ENCODE measurements at regions not wholly inside any gene's neighbourhood (a gene's known extent, or its start where the extent isn't known, plus 50 kb on each side); places are given as distances from the start of the nearest gene placed in this dataset.

- no peak for ATAC-seq (ENCODE audit: low FRiP score)
- WGBS, 2 donors, result 73 to 74% methylated on average over 4 of the region's 4 CpGs
Measured at GRCh38 chr12:16685107-16685506, 79.1 kb upstream of the LMO3 start.

GRCh38 chr12:16681196-16681595 lies 75.2 kb upstream of the LMO3 start:
- intact Hi-C loops (cut with DNase I), result loop anchor here in 1 of 2 donors (10.0 kb wide), 1 partner anchor 296 kb away; no protein-coding TSS in a partner anchor
- H3K4me3 ChIP-seq (ENCODE audit: low read length in 2 of 2), result no peak overlapping the region
- no peak for DNase-seq
- H3K27ac ChIP-seq (ENCODE audit: low read depth in 1 of 2, low read length in 2 of 2), result no peak overlapping the region
- no peaks in the 10 kb centered on the region for H3K27me3 ChIP-seq (ENCODE audit: control insufficient read depth in 1 of 2, insufficient read depth in 2 of 2, low read length in 1 of 2)
- no peaks in the 10 kb centered on the region for H3K9me3 ChIP-seq (ENCODE audit: control insufficient read depth, low read length)
- no peaks in the 10 kb centered on the region for H3K36me3 ChIP-seq (ENCODE audit: control insufficient read depth in 1 of 2, insufficient read depth in 2 of 2, low read length in 1 of 2)
- no peak for ATAC-seq (ENCODE audit: low FRiP score)
- H3K4me1 ChIP-seq (ENCODE audit: control insufficient read depth in 1 of 2, insufficient read depth in 2 of 2, low read length in 2 of 2), result no peaks in the 10 kb centered on the region

More at GRCh38 chr12:16685107-16685506, 79.1 kb upstream of the LMO3 start:
- Histone ChIP-seq H3K27me3 (ENCODE audit: control insufficient read depth in 1 of 2, insufficient read depth in 2 of 2, low read length in 1 of 2) (no peaks in the 10 kb centered on the region), H3K27ac (ENCODE audit: low read depth in 1 of 2, low read length in 2 of 2) (no peak overlapping the region), H3K9me3 (ENCODE audit: control insufficient read depth, low read length) (no peaks in the 10 kb centered on the region), H3K4me1 (ENCODE audit: control insufficient read depth in 1 of 2, insufficient read depth in 2 of 2, low read length in 2 of 2) (no peaks in the 10 kb centered on the region), H3K4me3 (ENCODE audit: low read length in 2 of 2) (no peak overlapping the region), H3K36me3 (ENCODE audit: control insufficient read depth in 1 of 2, insufficient read depth in 2 of 2, low read length in 1 of 2) (no peaks in the 10 kb centered on the region)
- intact Hi-C loops (cut with DNase I), result loop anchor here in 1 of 2 donors (10.0 kb wide), 1 partner anchor 300 kb away; no protein-coding TSS in a partner anchor
- no peak for DNase-seq

GRCh38 chr12:16675438-16675837 lies 69.5 kb upstream of the LMO3 start:
- Histone ChIP-seq H3K27ac (ENCODE audit: low read depth in 1 of 2, low read length in 2 of 2) (no peak overlapping the region), H3K36me3 (ENCODE audit: control insufficient read depth in 1 of 2, insufficient read depth in 2 of 2, low read length in 1 of 2) (no peaks in the 10 kb centered on the region), H3K27me3 (ENCODE audit: control insufficient read depth in 1 of 2, insufficient read depth in 2 of 2, low read length in 1 of 2) (no peaks in the 10 kb centered on the region), H3K9me3 (ENCODE audit: control insufficient read depth, low read length) (no peaks in the 10 kb centered on the region), H3K4me1 (ENCODE audit: control insufficient read depth in 1 of 2, insufficient read depth in 2 of 2, low read length in 2 of 2) (no peaks in the 10 kb centered on the region), H3K4me3 (ENCODE audit: low read length in 2 of 2) (no peak overlapping the region)
- DNase-seq (no peak), ATAC-seq (ENCODE audit: low FRiP score) (no peak)
- intact Hi-C loops (cut with DNase I), result no loop called here
- WGBS, 2 donors, result 37 to 40% methylated on average over 3 of the region's 3 CpGs

DNA sequence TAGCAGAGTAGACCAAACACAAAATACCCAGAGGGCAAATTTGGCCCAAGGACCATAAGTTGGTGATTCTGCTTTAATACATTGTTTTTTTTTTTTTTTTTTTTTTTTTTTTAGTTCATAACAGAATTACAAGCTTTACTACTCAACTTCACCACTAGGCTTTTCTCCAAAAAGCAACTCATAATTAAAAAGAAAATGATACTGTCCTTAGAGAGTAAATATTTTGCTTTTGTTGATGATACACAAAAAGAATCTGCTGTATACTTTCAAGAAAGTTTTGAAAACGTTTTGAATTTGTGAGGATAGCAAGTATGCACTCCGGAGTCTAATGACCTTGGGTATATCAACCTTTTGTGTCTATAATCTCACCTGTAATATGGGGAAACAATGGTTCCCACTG lies 68.9 kb upstream of the LMO3 start:
- no peak overlapping the region for H3K27ac ChIP-seq (ENCODE audit: low read depth in 1 of 2, low read length in 2 of 2)
- ATAC-seq (ENCODE audit: low FRiP score) (no peak), DNase-seq (no peak)
- H3K36me3 ChIP-seq (ENCODE audit: control insufficient read depth in 1 of 2, insufficient read depth in 2 of 2, low read length in 1 of 2), result no peaks in the 10 kb centered on the region
- intact Hi-C loops (cut with DNase I), result no loop called here
- no peak overlapping the region for H3K4me3 ChIP-seq (ENCODE audit: low read length in 2 of 2)
- H3K27me3 ChIP-seq (ENCODE audit: control insufficient read depth in 1 of 2, insufficient read depth in 2 of 2, low read length in 1 of 2), result no peaks in the 10 kb centered on the region
- no peaks in the 10 kb centered on the region for H3K9me3 ChIP-seq (ENCODE audit: control insufficient read depth, low read length)
- WGBS, 2 donors, result 63 to 64% methylated on average over 2 of the region's 2 CpGs
- no peaks in the 10 kb centered on the region for H3K4me1 ChIP-seq (ENCODE audit: control insufficient read depth in 1 of 2, insufficient read depth in 2 of 2, low read length in 2 of 2)

GRCh38 chr12:16670456-16671050 lies 64.6 kb upstream of the LMO3 start:
- no peak for ATAC-seq (ENCODE audit: low FRiP score)
- no peak overlapping the region for H3K27ac ChIP-seq (ENCODE audit: low read depth in 1 of 2, low read length in 2 of 2)
- no peaks in the 10 kb centered on the region for H3K9me3 ChIP-seq (ENCODE audit: control insufficient read depth, low read length)
- no peak overlapping the region for H3K4me3 ChIP-seq (ENCODE audit: low read length in 2 of 2)
- H3K4me1 ChIP-seq (ENCODE audit: control insufficient read depth in 1 of 2, insufficient read depth in 2 of 2, low read length in 2 of 2), result no peaks in the 10 kb centered on the region
- intact Hi-C loops (cut with DNase I), result no loop called here
- H3K27me3 ChIP-seq (ENCODE audit: control insufficient read depth in 1 of 2, insufficient read depth in 2 of 2, low read length in 1 of 2), result no peaks in the 10 kb centered on the region
- no peaks in the 10 kb centered on the region for H3K36me3 ChIP-seq (ENCODE audit: control insufficient read depth in 1 of 2, insufficient read depth in 2 of 2, low read length in 1 of 2)
- DNase-seq, result no peak
- WGBS, 2 donors, result 72 to 77% methylated on average over 2 of the region's 2 CpGs

- DNase-seq (no peak), ATAC-seq (ENCODE audit: low FRiP score) (no peak)
- H3K4me1 ChIP-seq (ENCODE audit: control insufficient read depth in 1 of 2, insufficient read depth in 2 of 2, low read length in 2 of 2), result no peaks in the 10 kb centered on the region
- intact Hi-C loops (cut with DNase I), result no loop called here
- 10 to 30% methylated on average over 1 of the region's 1 CpG for WGBS, 2 donors
- H3K9me3 ChIP-seq (ENCODE audit: control insufficient read depth, low read length), result no peaks in the 10 kb centered on the region
- no peak overlapping the region for H3K27ac ChIP-seq (ENCODE audit: low read depth in 1 of 2, low read length in 2 of 2)
- H3K27me3 ChIP-seq (ENCODE audit: control insufficient read depth in 1 of 2, insufficient read depth in 2 of 2, low read length in 1 of 2), result no peaks in the 10 kb centered on the region
- no peaks in the 10 kb centered on the region for H3K36me3 ChIP-seq (ENCODE audit: control insufficient read depth in 1 of 2, insufficient read depth in 2 of 2, low read length in 1 of 2)
- H3K4me3 ChIP-seq (ENCODE audit: low read length in 2 of 2), result no peak overlapping the region
Measured at GRCh38 chr12:16669756-16670155, 63.8 kb upstream of the LMO3 start.

DNA sequence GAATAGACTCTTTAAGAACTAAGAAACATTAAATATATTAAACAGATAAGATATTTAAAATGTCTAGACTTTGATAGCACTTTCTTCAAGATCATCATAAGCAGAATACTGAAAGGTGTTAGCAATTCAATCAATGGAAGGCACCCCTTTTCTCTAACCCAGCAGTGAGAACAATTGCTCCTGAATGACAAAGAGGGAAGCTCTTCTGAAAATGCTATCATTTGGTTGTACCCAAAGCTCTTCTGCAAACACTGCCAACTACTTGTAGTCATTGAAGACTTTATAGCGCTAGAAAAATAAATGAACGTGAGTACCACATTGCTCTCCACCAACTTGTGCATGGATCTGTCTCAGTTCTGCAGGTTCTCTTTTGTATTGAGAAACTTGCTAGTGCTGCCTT lies 62.2 kb upstream of the LMO3 start:
- ATAC-seq (ENCODE audit: low FRiP score), result no peak
- intact Hi-C loops (cut with DNase I), result no loop called here

DNA sequence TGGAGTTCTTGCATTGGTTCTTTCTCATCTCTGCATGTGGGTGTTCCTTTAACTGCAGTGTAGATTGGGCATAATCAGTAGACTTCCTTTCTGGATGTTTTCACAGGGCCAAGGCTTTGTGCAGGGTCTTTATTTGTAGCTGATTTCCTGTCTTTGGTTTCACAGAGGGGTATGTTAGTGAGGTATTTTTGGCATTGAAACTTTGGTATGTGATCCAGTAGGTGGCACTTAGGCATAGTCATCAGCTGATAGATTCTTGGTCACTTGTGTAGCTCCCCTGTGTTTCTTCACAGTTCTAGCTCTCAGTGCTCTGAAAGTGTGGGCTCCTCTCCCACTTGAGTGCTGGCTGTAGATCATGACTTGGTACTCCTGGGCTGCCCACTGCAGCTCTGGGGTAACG lies 52.7 kb upstream of the LMO3 start:
- H3K27ac ChIP-seq (ENCODE audit: low read depth in 1 of 2, low read length in 2 of 2), result no peak overlapping the region
- H3K36me3 ChIP-seq (ENCODE audit: control insufficient read depth in 1 of 2, insufficient read depth in 2 of 2, low read length in 1 of 2), result no peaks in the 10 kb centered on the region
- intact Hi-C loops (cut with DNase I), result no loop called here
- H3K9me3 ChIP-seq (ENCODE audit: control insufficient read depth, low read length), result no peaks in the 10 kb centered on the region
- no peaks in the 10 kb centered on the region for H3K27me3 ChIP-seq (ENCODE audit: control insufficient read depth in 1 of 2, insufficient read depth in 2 of 2, low read length in 1 of 2)
- no peaks in the 10 kb centered on the region for H3K4me1 ChIP-seq (ENCODE audit: control insufficient read depth in 1 of 2, insufficient read depth in 2 of 2, low read length in 2 of 2)
- DNase-seq (no peak), ATAC-seq (ENCODE audit: low FRiP score) (no peak)
- H3K4me3 ChIP-seq (ENCODE audit: low read length in 2 of 2), result no peak overlapping the region
- WGBS, 2 donors, result 59 to 62% methylated on average over 1 of the region's 1 CpG

More for the DNA sequence above, 62.2 kb upstream of the LMO3 start:
- Histone ChIP-seq H3K36me3 (ENCODE audit: control insufficient read depth in 1 of 2, insufficient read depth in 2 of 2, low read length in 1 of 2) (no peaks in the 10 kb centered on the region), H3K4me1 (ENCODE audit: control insufficient read depth in 1 of 2, insufficient read depth in 2 of 2, low read length in 2 of 2) (no peaks in the 10 kb centered on the region), H3K4me3 (ENCODE audit: low read length in 2 of 2) (no peak overlapping the region), H3K27ac (ENCODE audit: low read depth in 1 of 2, low read length in 2 of 2) (no peak overlapping the region), H3K27me3 (ENCODE audit: control insufficient read depth in 1 of 2, insufficient read depth in 2 of 2, low read length in 1 of 2) (no peaks in the 10 kb centered on the region), H3K9me3 (ENCODE audit: control insufficient read depth, low read length) (no peaks in the 10 kb centered on the region)
- 48 to 57% methylated on average over 2 of the region's 2 CpGs for WGBS, 2 donors
- DNase-seq, result no peak
